B cell (primary cell): ENCODE measurements at regions not wholly inside any gene's neighbourhood (a gene's known extent, or its start where the extent isn't known, plus 50 kb on each side); places are given as distances from the start of the nearest gene placed in this dataset.

ENCODE experiments used
- EZH2 ChIP-seq: IDR thresholded peaks from 2 replicates; pipeline ENCODE4 v1.6.1; 2012; ENCODE audit warnings: borderline replicate concordance, low read depth, mild to moderate bottlenecking, moderate library complexity, low read length; ENCODE audit not compliant: insufficient read depth, poor library complexity, severe bottlenecking
- TF ChIP-seq, protein P1 (sequence below): fragments of 200-600 bp; IDR thresholded peaks from one replicate; pipeline ENCODE4 v1.8.0; 2022; ENCODE audit warnings: antibody characterized with exemption, mild to moderate bottlenecking

DNA sequence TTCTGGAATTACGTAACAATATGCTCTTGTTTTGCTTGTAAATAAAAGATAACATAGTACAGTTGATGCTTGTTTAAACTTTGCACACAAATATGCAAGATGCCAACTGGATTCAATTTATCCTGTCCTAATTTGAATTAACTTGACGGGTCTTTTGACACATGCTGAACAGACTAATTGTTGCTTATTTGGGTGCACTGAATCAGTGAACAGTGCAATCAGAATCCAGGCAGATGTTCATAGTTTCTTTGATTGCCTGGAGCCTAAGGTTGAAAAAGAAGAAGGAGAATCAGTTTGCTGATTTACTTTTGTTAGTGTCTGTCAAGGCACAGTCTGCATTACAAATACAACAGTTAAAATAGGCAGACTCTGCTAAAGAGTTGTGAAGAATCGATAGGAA lies 307.9 kb downstream of the COL11A1 start:
- TF ChIP-seq, protein P1, sequence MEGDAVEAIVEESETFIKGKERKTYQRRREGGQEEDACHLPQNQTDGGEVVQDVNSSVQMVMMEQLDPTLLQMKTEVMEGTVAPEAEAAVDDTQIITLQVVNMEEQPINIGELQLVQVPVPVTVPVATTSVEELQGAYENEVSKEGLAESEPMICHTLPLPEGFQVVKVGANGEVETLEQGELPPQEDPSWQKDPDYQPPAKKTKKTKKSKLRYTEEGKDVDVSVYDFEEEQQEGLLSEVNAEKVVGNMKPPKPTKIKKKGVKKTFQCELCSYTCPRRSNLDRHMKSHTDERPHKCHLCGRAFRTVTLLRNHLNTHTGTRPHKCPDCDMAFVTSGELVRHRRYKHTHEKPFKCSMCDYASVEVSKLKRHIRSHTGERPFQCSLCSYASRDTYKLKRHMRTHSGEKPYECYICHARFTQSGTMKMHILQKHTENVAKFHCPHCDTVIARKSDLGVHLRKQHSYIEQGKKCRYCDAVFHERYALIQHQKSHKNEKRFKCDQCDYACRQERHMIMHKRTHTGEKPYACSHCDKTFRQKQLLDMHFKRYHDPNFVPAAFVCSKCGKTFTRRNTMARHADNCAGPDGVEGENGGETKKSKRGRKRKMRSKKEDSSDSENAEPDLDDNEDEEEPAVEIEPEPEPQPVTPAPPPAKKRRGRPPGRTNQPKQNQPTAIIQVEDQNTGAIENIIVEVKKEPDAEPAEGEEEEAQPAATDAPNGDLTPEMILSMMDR: no peak
- no peak for TF ChIP-seq EZH2
